Activated CD4-positive, alpha-beta T cell treated with anti-CD3 and anti-CD28 coated beads for 36 hours (primary cell): ENCODE measurements at regions not wholly inside any gene's neighbourhood (a gene's known extent, or its start where the extent isn't known, plus 50 kb on each side); places are given as distances from the start of the nearest gene placed in this dataset.
"Not testable (repeated sequence)": the region's sequence is repeated elsewhere in the genome, so short reads cannot be mapped to it uniquely, and the experiment has no call there.

Experiments
- ATAC-seq: fragments of 200-7000 bp; cut with Tn5 transposase; one replicate; pipeline ENCODE4 v1.10.0; 2021; ENCODE audit warnings: mild to moderate bottlenecking, moderate library complexity
- CTCF ChIA-PET: fragments of 350-600 bp; sonication (Branson Sonifier 250); formaldehyde crosslinking; loops from one replicate; lab custom pipeline; 2021; ENCODE audit warnings: antibody characterized with exemption; lab: Charles Lee
- POLR2A ChIA-PET: fragments of 350-600 bp; sonication (Branson Sonifier 250); formaldehyde crosslinking; loops from one replicate; lab custom pipeline; 2021; ENCODE audit warnings: antibody characterized with exemption, inconsistent platforms; lab: Charles Lee
- DNase-seq: peaks from one replicate; pipeline ENCODE4 v3.0.0-alpha.2; 2020
- H3K27ac Mint-ChIP-seq: one replicate; pipeline ENCODE4 v1.8.0; 2021; ENCODE audit warnings: mixed read lengths
- H3K27me3 Mint-ChIP-seq: one replicate; pipeline ENCODE4 v1.8.0; 2021; ENCODE audit warnings: mixed read lengths
- H3K36me3 Mint-ChIP-seq: one replicate; pipeline ENCODE4 v1.8.0; 2021; ENCODE audit warnings: low read depth, mixed read lengths
- H3K4me1 Mint-ChIP-seq: one replicate; pipeline ENCODE4 v1.8.0; 2021; ENCODE audit warnings: mixed read lengths
- H3K4me3 Mint-ChIP-seq: one replicate; pipeline ENCODE4 v1.8.0; 2021; ENCODE audit warnings: mild to moderate bottlenecking, moderate library complexity, mixed read lengths
- H3K9me3 Mint-ChIP-seq: one replicate; pipeline ENCODE4 v1.8.0; 2021; ENCODE audit warnings: low read depth, mixed read lengths
- intact Hi-C, 2 experiments: fragments of 100-400 bp; cut with DNase I in 1 of 2; cut with micrococcal nuclease in 1 of 2; formaldehyde crosslinking; loops; one replicate each; pipeline versions ENCODE4 v1.14.2 to v1.15.1; 2022 to 2024; cut with DNase I, micrococcal nuclease

DNA sequence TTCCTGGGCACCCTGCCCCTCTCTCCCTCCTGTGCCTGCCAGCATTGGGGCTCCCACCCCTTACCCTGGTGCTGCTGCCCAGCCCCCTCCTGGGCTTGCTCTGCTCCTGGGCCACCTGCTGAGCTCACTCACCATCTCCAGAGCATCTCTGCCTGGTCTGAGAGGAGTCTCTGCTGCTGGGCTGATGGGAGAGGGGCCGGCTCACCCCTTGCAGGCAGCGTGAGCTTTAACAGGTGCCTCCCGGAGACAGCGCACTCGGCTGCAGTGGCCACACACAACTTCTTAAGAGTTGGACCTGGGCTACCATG, 721.7 kb downstream of the MATN1 start:
- Mint-ChIP-seq H3K27ac (no peak overlapping the region), H3K4me3 (no peak overlapping the region), H3K27me3 (no peaks in the 10 kb centered on the region), H3K9me3 (no peaks in the 10 kb centered on the region), H3K36me3 (no peaks in the 10 kb centered on the region), H3K4me1 (no peaks in the 10 kb centered on the region)
- ATAC-seq = no peak
- ChIA-PET CTCF (no interaction called here), POLR2A (no interaction called here)
- no peak for DNase-seq
- intact Hi-C loops = no loop called here

DNA sequence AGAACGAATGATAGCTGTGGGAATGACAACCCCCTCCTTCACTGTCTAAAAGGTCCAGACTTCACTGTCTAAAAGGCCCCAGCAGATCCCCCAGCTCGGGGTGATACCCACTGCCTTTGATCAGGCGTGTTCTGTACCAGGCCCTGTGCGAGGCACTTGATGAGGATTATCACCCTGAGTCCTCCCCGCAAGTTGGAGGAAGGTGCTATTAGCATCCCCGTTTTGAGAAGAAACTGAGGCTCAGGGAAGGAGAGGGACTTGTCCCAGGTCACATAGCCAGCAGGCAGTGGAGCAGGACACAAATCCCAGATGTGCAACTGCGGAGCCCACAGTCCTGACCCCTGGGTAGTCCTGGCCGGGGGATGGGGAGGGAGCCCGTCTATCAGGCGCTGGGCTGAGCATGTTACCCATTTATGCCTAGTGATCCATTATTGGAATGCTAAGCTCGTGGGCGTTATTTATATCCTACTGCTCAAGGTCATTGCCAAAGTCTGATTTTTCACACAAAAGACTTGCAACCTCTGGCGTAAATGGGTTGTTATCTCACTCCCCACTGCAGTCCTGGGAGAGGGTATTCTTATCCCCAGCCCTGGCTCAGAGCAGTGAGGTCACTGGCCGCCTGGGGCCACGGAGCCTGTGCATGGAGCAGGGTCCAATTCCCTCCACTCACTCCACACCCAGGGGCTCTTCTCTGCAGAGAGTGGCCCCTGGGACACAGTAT, 722.2 kb downstream of the MATN1 start:
- Mint-ChIP-seq H3K36me3 (no peaks in the 10 kb centered on the region), H3K4me1 (no peaks in the 10 kb centered on the region), H3K4me3 (no peak overlapping the region), H3K27ac (no peak overlapping the region), H3K27me3 (no peaks in the 10 kb centered on the region), H3K9me3 (no peaks in the 10 kb centered on the region)
- ChIA-PET POLR2A (no interaction called here), CTCF (no interaction called here)
- intact Hi-C loops = no loop called here
- DNase-seq (no peak), ATAC-seq (no peak)

DNA sequence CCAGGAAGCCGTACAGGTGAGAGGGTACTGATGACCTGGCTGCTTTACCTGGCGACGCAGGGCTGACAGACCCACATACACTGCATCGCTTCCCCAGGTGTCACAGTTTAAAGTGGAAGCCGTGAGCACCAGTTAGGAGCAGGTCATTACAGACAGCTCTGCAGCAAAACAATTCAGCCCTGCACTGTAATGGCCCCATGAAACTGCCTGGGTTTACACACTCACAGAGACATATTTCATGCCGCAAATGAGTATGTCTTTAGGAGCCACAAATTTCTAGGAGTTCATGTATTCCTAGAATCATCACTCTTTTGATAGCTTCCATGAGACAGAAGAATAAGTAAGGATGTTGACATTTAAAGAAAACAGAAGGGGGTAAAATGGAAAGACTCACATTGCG, 723.1 kb downstream of the MATN1 start:
- no peak for DNase-seq
- H3K9me3 Mint-ChIP-seq = peaks cover 2% of the 10 kb centered on the region
- no peak for ATAC-seq
- POLR2A ChIA-PET = no interaction called here
- no peaks in the 10 kb centered on the region for H3K27me3 Mint-ChIP-seq
- CTCF ChIA-PET = no interaction called here
- no peaks in the 10 kb centered on the region for H3K36me3 Mint-ChIP-seq
- H3K4me1 Mint-ChIP-seq = no peaks in the 10 kb centered on the region
- no peak overlapping the region for H3K4me3 Mint-ChIP-seq
- intact Hi-C loops = no loop called here
- no peak overlapping the region for H3K27ac Mint-ChIP-seq

DNA sequence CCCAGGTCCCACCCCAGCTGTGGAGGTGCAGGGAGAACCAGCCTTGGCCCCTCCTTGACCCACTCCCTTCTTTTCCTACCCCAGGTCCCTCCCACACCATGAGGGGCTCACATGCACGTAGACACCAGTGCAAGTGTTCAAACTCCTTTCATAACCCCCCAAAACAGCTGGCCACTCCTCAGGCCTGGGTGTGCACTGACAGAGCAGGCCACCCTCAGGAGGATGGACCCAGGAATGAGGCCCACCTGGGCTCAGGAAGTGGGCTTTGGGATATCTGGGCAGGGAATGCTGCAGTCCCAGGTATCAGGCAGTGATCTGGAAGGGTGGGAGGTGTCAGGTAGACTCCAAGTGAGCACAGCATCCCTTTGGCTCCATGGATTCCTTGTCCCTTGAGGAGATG, 723.8 kb downstream of the MATN1 start:
- ATAC-seq (no peak), DNase-seq (no peak)
- intact Hi-C loops = no loop called here
- Mint-ChIP-seq H3K9me3 (peaks cover 5% of the 10 kb centered on the region), H3K27me3 (no peaks in the 10 kb centered on the region), H3K4me1 (no peaks in the 10 kb centered on the region), H3K4me3 (no peak overlapping the region), H3K36me3 (peaks cover 3% of the 10 kb centered on the region), H3K27ac (no peak overlapping the region)
- POLR2A ChIA-PET = no interaction called here
- CTCF ChIA-PET = no interaction called here

DNA sequence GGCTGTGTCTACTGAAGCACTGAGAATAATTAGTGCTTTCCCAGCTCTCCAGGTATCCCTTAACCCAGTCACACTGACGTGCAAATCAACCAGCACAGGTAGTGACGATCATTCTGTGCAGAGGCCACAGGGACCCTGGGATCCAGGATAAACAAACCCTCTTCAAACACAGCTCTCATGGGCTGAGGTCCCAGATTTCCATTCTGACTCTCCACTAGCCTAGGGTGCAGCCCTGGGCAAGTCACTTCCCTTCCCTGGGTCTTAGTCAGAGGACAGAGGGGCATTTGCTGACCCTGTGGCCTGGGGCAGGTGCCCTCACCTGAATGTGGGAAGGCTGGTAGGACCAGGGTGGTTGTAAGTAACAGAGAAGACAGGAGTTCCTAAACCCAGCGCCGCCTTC, 724.7 kb downstream of the MATN1 start:
- peaks cover 10% of the 10 kb centered on the region for H3K9me3 Mint-ChIP-seq

DNA sequence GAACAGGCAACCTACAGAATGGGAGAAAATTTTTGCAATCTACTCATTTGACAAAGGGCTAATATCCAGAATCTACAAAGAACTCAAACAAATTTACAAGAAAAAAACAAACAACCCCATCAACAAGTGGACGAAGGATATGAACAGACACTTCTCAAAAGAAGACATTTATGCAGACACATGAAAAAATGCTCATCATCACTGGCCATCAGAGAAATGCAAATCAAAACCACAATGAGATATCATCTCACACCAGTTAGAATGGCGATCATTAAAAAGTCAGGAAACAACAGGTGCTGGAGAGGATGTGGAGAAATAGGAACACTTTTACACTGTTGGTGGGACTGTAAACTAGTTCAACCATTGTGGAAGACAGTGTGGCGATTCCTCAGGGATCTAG, 725.6 kb downstream of the MATN1 start:
- H3K4me1 Mint-ChIP-seq, CTCF ChIA-PET, DNase-seq, H3K27me3 Mint-ChIP-seq, H3K27ac Mint-ChIP-seq, ATAC-seq, intact Hi-C loops, H3K4me3 Mint-ChIP-seq, H3K36me3 Mint-ChIP-seq, POLR2A ChIA-PET: not testable (repeated sequence)
- peaks cover 15% of the 10 kb centered on the region for H3K9me3 Mint-ChIP-seq

More for the DNA sequence above, 724.7 kb downstream of the MATN1 start:
- POLR2A ChIA-PET = no interaction called here
- Mint-ChIP-seq H3K27ac (no peak overlapping the region), H3K4me3 (no peak overlapping the region), H3K36me3 (peaks cover 3% of the 10 kb centered on the region), H3K27me3 (no peaks in the 10 kb centered on the region), H3K4me1 (no peaks in the 10 kb centered on the region)
- CTCF ChIA-PET = no interaction called here
- ATAC-seq (no peak), DNase-seq (no peak)
- intact Hi-C loops = no loop called here

DNA sequence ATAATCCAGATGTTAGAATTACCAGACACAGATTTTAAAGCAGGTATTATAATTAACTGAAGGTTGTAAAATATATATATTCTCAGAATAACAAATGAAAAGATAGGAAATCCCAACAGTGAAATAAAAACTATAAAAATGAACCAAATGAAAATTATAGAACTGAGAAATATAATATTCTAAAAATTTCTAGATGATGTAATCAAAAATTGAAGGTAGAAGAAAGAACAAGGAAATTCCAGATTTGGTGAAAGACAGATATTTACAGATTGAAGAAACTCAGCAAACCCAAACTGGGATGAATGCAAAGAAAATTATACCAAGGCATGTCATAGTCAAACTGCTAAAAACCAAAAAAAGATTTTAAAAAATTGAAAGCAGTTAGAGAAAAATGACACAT, 729.4 kb downstream of the MATN1 start:
- ChIA-PET POLR2A (no interaction called here), CTCF (no interaction called here)
- ATAC-seq (no peak), DNase-seq (no peak)
- Mint-ChIP-seq H3K36me3 (peaks cover 3% of the 10 kb centered on the region), H3K27me3 (peaks cover 2% of the 10 kb centered on the region), H3K4me1 (no peaks in the 10 kb centered on the region), H3K4me3 (no peak overlapping the region), H3K27ac (no peak overlapping the region), H3K9me3 (peaks cover 15% of the 10 kb centered on the region)
- intact Hi-C loops = no loop called here

DNA sequence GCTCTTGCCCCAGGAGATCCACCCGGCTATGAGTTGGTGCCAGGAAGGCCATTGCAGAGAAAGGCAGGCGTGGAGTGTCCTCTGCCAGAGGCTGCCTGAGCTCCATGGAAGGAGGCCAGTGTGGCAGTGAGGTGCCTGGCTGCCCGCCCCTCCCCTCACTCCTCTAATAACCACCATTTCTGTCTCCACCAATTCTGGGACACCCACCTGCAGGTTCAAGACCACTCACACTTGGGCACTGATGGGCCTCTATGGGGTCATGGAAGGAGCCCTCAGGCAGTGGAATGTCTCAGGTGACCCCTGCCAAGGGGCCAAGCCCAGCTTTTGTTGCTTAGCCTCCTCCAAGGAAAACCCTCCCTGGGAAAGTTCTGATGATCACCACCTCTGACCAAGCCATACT, 731.6 kb downstream of the MATN1 start:
- ATAC-seq (no peak), DNase-seq (no peak)
- POLR2A ChIA-PET = no interaction called here
- H3K36me3 Mint-ChIP-seq = peaks cover 3% of the 10 kb centered on the region
- peaks cover 2% of the 10 kb centered on the region for H3K27me3 Mint-ChIP-seq
- H3K4me1 Mint-ChIP-seq = no peaks in the 10 kb centered on the region
- H3K4me3 Mint-ChIP-seq = no peak overlapping the region
- CTCF ChIA-PET = no interaction called here
- H3K27ac Mint-ChIP-seq = no peak overlapping the region
- H3K9me3 Mint-ChIP-seq = peaks cover 15% of the 10 kb centered on the region
- intact Hi-C loops = no loop called here

DNA sequence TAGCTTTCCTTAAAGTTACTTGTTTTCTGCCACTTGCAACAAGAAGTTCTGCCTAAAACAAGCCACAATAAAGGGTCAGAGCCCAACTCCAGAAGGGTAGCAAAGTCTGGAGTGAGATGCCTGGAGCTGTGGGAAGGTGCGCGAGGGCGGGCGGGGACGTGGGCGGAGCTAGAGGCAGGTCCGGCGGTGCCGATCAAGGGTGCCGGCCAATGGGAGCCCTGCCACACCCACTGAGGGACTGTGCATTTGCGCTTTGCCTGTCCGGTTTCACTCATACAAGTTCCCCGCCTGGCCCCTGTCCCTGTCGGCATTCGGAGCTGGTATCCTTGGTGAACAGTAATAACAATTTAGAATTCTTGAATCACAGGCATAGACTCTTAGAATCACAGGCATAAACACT, 732.4 kb downstream of the MATN1 start:
- Mint-ChIP-seq H3K36me3 (peaks cover 3% of the 10 kb centered on the region), H3K27ac (no peak overlapping the region), H3K27me3 (peaks cover 4% of the 10 kb centered on the region), H3K4me3 (no peak overlapping the region), H3K9me3 (peaks cover 15% of the 10 kb centered on the region), H3K4me1 (no peaks in the 10 kb centered on the region)
- ATAC-seq (no peak), DNase-seq (no peak)
- CTCF ChIA-PET = no interaction called here
- POLR2A ChIA-PET = no interaction called here
- intact Hi-C loops = no loop called here

DNA sequence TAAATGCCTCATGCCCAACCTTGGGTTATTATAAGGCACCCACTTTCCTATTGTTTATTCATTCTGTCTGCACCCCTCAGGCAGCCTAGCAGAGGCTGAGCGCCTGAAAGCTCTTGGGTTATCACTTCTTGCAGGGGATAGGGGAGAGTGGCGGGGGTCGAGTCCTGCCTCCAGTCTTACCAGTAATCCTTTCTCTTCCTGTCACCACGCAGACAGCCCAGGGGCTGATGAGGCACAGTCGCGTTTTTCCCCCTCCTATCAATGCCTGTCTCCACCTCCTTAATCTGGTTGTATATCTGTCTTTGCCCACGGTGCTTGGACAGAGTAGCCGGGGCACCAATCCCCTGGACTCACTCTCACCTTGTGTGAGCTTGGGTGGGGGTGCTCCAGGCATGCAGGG, 733.1 kb downstream of the MATN1 start:
- POLR2A ChIA-PET = no interaction called here
- ATAC-seq (no peak), DNase-seq (no peak)
- CTCF ChIA-PET = interaction anchor here (0.7 kb wide), 1 partner anchor 345 kb away, joined by 3 read pairs; no protein-coding TSS in a partner anchor
- Mint-ChIP-seq H3K36me3 (peaks cover 3% of the 10 kb centered on the region), H3K27ac (no peak overlapping the region), H3K27me3 (peaks cover 5% of the 10 kb centered on the region), H3K4me1 (no peaks in the 10 kb centered on the region), H3K4me3 (no peak overlapping the region), H3K9me3 (peaks cover 13% of the 10 kb centered on the region)
- intact Hi-C loops = no loop called here

DNA sequence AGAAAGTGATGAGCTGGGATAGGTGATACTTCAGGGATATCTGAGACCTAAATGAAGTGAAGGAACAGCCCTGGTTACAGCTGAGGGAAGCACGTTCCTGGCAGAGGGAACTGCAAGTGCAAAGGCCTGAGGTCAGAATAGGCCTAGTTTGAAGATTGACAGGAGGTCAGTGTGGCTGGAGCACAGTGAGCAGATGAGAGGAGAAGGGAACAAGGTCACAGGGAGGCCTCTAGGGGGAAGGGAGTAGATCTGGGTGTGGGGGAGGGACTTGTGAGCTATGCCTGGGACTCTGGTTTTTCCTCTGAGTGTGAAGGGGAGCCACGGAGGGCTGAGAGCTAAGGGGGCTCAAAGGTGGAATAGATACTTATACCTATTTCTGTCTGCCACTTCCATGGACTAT, 736.4 kb downstream of the MATN1 start:
- Mint-ChIP-seq H3K4me3 (no peak overlapping the region), H3K9me3 (no peaks in the 10 kb centered on the region), H3K27ac (no peak overlapping the region), H3K27me3 (peaks cover 11% of the 10 kb centered on the region), H3K4me1 (no peaks in the 10 kb centered on the region), H3K36me3 (no peaks in the 10 kb centered on the region)
- ChIA-PET POLR2A (no interaction called here), CTCF (no interaction called here)
- no peak for DNase-seq
- intact Hi-C loops = no loop called here
- ATAC-seq = no peak

DNA sequence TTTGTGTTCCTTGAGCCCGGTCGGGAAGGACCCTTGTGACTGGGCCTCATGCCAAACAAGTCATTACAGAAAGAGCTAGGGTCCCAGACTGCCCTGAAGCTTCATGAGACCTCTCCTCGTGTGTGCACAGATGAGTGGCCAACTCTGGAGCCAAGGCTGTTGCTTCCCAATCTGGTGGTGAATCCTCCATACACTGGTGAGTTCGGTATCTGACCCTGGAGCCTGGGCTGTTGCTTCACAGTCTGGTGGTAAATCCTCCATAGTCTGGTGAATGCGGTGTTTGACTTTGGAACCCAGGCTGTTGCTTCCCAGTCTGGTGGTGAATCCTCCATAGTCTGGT, 737.8 kb downstream of the MATN1 start:
- ATAC-seq = no peak
- no peaks in the 10 kb centered on the region for H3K4me1 Mint-ChIP-seq

More for the DNA sequence above, 737.8 kb downstream of the MATN1 start:
- CTCF ChIA-PET = interaction anchor here (0.6 kb wide), 1 partner anchor 470 kb away, joined by 3 read pairs; no protein-coding TSS in a partner anchor
- intact Hi-C loops = no loop called here
- Mint-ChIP-seq H3K9me3 (peaks cover 8% of the 10 kb centered on the region), H3K27ac (no peak overlapping the region), H3K4me3 (no peak overlapping the region), H3K36me3 (no peaks in the 10 kb centered on the region), H3K27me3 (peaks cover 15% of the 10 kb centered on the region)
- POLR2A ChIA-PET = no interaction called here
- DNase-seq = no peak
